ENCODE measurements at regions not wholly inside any gene's neighbourhood (a gene's known extent, or its start where the extent isn't known, plus 50 kb on each side); places are given as distances from the start of the nearest gene placed in this dataset.

GRCh38 chr14:104328607-104329006 is 190.2 kb downstream of the KIF26A start:
- H3K4me3 ChIP-seq (ENCODE audit: low read depth, low read length) = no peak overlapping the region

GRCh38 chr14:104329793-104330192 is 191.4 kb downstream of the KIF26A start:
- TF ChIP-seq CTCF (conservative IDR thresholded peaks at IDR 0.05; ENCODE audit: low read depth, low read length) = no peak
- H3K4me3 ChIP-seq (ENCODE audit: low read depth, low read length) = no peak overlapping the region
- no peak for DNase-seq (ENCODE audit: low read depth)

More at GRCh38 chr14:104328607-104329006, 190.2 kb downstream of the KIF26A start:
- no peak for TF ChIP-seq CTCF (conservative IDR thresholded peaks at IDR 0.05; ENCODE audit: low read depth, low read length)
- no peak for DNase-seq (ENCODE audit: low read depth)

- TF ChIP-seq CTCF (conservative IDR thresholded peaks at IDR 0.05; ENCODE audit: low read depth, low read length) = no peak
- no peak for DNase-seq (ENCODE audit: low read depth)
- H3K4me3 ChIP-seq (ENCODE audit: low read depth, low read length) = no peak overlapping the region
Measured at GRCh38 chr14:104331871-104332605, 193.7 kb downstream of the KIF26A start.

GRCh38 chr14:104332634-104333270 is 194.4 kb downstream of the KIF26A start:
- no peak for DNase-seq (ENCODE audit: low read depth)
- no peak overlapping the region for H3K4me3 ChIP-seq (ENCODE audit: low read depth, low read length)
- no peak for TF ChIP-seq CTCF (conservative IDR thresholded peaks at IDR 0.05; ENCODE audit: low read depth, low read length)

- no peak for DNase-seq (ENCODE audit: low read depth)
Measured at GRCh38 chr14:104333646-104334423, 195.4 kb downstream of the KIF26A start.

More at GRCh38 chr14:104333646-104334423, 195.4 kb downstream of the KIF26A start:
- H3K4me3 ChIP-seq (ENCODE audit: low read depth, low read length) = no peak overlapping the region
- no peak for TF ChIP-seq CTCF (conservative IDR thresholded peaks at IDR 0.05; ENCODE audit: low read depth, low read length)
